BLaER1 (cell line): ENCODE measurements at regions not wholly inside any gene's neighbourhood (a gene's known extent, or its start where the extent isn't known, plus 50 kb on each side); places are given as distances from the start of the nearest gene placed in this dataset.
"Not testable (repeated sequence)": the region's sequence is repeated elsewhere in the genome, so short reads cannot be mapped to it uniquely, and the experiment has no call there.

Experiments
- H3K27ac ChIP-seq: shearing (Covaris generic); formaldehyde crosslinking; 2 replicates; pipeline ENCODE4 v1.8.1; 2022
- H3K27me3 ChIP-seq: shearing (Covaris generic); formaldehyde crosslinking; 2 replicates; pipeline ENCODE4 v1.8.1; 2022
- H3K36me3 ChIP-seq: shearing (Covaris generic); formaldehyde crosslinking; 2 replicates; pipeline ENCODE4 v1.8.1; 2022
- H3K4me1 ChIP-seq: shearing (Covaris generic); formaldehyde crosslinking; 2 replicates; pipeline ENCODE4 v1.8.1; 2022
- H3K4me2 ChIP-seq: shearing (Covaris generic); formaldehyde crosslinking; 2 replicates; pipeline ENCODE4 v1.8.1; 2022
- H3K4me3 ChIP-seq: shearing (Covaris generic); formaldehyde crosslinking; 2 replicates; pipeline ENCODE4 v1.8.1; 2022
- H3K9ac ChIP-seq: shearing (Covaris generic); formaldehyde crosslinking; 2 replicates; pipeline ENCODE4 v1.8.1; 2022
- H3K9me3 ChIP-seq: shearing (Covaris generic); formaldehyde crosslinking; 2 replicates; pipeline ENCODE4 v1.8.1; 2022
- H4K20me1 ChIP-seq: shearing (Covaris generic); formaldehyde crosslinking; 2 replicates; pipeline ENCODE4 v1.8.1; 2022
- Cebpa-rat ChIP-seq: shearing (Covaris generic); IDR thresholded peaks from 2 replicates; pipeline ENCODE4 v1.8.1; 2022

- H4K20me1 ChIP-seq = no peaks in the 10 kb centered on the region
- no peak overlapping the region for H3K27ac ChIP-seq
- H3K9ac ChIP-seq = no peak overlapping the region
- H3K9me3 ChIP-seq = no peaks in the 10 kb centered on the region
- H3K4me3 ChIP-seq = no peak overlapping the region
- no peak for TF ChIP-seq Cebpa-rat
- H3K4me1 ChIP-seq = peaks cover 30% of the 10 kb centered on the region
- H3K27me3 ChIP-seq = no peaks in the 10 kb centered on the region
- no peaks in the 10 kb centered on the region for H3K36me3 ChIP-seq
- H3K4me2 ChIP-seq = no peak overlapping the region
These were observed 50.2 kb upstream of the TP53I11 start for GRCh38 chr11:45000918-45001317.

DNA sequence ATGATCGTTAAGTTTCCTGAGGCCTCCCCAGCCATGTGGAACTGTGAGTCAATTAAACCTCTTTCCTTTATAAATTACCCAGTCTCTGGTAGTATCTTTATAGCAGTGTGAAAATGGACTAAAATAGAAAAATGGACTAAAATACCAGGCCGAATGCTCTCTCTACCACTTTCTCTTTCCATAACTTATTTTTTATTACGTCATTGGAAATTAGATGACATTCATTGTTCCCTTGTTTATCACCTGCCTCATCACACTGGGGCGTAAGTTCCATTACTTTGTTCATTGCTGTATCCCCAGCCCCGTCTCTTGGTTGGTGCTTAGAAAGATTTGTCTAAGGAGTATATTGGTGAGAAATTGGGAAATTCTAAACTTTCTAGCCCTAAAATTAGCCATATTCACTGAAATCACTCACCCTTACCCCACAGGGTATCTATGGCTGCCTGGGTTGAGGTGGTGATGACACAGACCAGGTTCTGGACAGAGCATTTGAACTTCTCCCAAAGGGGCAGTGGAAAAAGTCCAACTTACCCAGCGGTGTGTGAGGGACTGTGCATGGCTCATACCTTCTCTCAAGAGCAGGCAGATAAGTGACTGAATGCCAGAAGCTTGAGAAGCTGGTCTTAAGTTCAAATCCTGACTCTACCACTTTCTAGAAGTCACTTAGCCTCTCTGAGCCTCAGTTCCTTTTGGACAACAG lies 50.9 kb upstream of the TP53I11 start:
- no peak for TF ChIP-seq Cebpa-rat
- H3K9ac ChIP-seq = no peak overlapping the region
- no peaks in the 10 kb centered on the region for H3K27me3 ChIP-seq
- no peaks in the 10 kb centered on the region for H3K36me3 ChIP-seq
- H3K9me3 ChIP-seq = no peaks in the 10 kb centered on the region
- H4K20me1 ChIP-seq = no peaks in the 10 kb centered on the region
- H3K4me1 ChIP-seq = peaks cover 30% of the 10 kb centered on the region
- H3K27ac ChIP-seq = no peak overlapping the region
- H3K4me2 ChIP-seq = no peak overlapping the region
- no peak overlapping the region for H3K4me3 ChIP-seq

- no peaks in the 10 kb centered on the region for H3K9me3 ChIP-seq
- no peaks in the 10 kb centered on the region for H3K36me3 ChIP-seq
- TF ChIP-seq Cebpa-rat = no peak
- no peak overlapping the region for H3K4me2 ChIP-seq
- H3K27me3 ChIP-seq = no peaks in the 10 kb centered on the region
- H3K27ac ChIP-seq = no peak overlapping the region
- H4K20me1 ChIP-seq = no peaks in the 10 kb centered on the region
- no peak overlapping the region for H3K4me3 ChIP-seq
- H3K4me1 ChIP-seq = 0 out of 2 replicates have a peak, but pooled peaks cover 5% of the 10 kb centered on the region
- no peak overlapping the region for H3K9ac ChIP-seq
These were observed 54.4 kb upstream of the TP53I11 start for GRCh38 chr11:45005106-45005505.

DNA sequence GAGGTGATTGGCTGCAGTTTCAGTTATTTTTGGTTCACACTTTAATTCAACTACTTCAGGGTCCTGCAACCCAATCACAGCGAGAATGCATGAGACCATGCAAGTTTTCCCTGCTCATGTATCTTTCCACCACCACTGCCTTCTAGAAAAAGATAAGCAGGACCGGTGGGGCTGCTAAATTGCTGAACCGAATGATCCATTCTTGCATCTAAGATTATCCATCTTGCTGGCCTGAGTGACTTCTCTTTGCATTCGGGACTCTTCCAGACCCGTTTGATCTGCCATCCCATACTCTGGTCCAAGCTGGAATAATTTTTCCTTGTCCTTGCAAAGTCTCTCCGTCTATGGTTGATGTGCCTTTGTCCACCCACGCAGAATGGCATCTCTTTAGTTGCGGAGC lies 56.3 kb upstream of the TP53I11 start:
- Histone ChIP-seq H3K9ac (no peak overlapping the region), H3K4me2 (no peak overlapping the region), H3K4me3 (no peak overlapping the region), H3K9me3 (peaks cover 12% of the 10 kb centered on the region; the same call in 1 of the 2 replicates), H3K27ac (no peak overlapping the region), H3K27me3 (no peaks in the 10 kb centered on the region), H4K20me1 (no peaks in the 10 kb centered on the region), H3K36me3 (no peaks in the 10 kb centered on the region), H3K4me1 (0 out of 2 replicates have a peak, but pooled peaks cover 5% of the 10 kb centered on the region)
- no peak for TF ChIP-seq Cebpa-rat

DNA sequence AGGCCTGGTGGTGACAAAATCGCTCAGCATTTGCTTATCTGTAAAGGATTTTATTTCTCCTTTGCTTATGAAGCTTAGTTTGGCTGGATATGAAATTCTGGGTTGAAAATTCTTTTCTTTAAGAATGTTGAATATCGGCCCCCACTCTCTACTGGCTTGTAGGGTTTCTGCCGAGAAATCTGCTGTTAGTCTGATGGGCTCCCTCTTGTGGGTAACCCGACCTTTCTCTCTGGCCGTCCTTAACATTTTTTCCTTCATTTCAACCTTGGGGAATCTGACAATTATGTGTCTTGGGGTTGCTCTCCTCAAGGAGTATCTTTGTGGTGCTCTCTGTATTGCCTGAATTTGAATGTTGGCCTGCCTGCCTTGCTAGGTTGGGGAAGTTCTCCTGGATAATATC lies 65.3 kb upstream of the TP53I11 start:
- peaks cover 25% of the 10 kb centered on the region for H3K9me3 ChIP-seq
- not testable (repeated sequence) for H3K36me3 ChIP-seq, H3K4me3 ChIP-seq, H3K27me3 ChIP-seq, H3K9ac ChIP-seq, H4K20me1 ChIP-seq, H3K27ac ChIP-seq
- H3K4me2 ChIP-seq = peak overlapping the region; percentile 17; the same call in 1 of the 2 replicates
- H3K4me1 ChIP-seq = peaks cover 44% of the 10 kb centered on the region

DNA sequence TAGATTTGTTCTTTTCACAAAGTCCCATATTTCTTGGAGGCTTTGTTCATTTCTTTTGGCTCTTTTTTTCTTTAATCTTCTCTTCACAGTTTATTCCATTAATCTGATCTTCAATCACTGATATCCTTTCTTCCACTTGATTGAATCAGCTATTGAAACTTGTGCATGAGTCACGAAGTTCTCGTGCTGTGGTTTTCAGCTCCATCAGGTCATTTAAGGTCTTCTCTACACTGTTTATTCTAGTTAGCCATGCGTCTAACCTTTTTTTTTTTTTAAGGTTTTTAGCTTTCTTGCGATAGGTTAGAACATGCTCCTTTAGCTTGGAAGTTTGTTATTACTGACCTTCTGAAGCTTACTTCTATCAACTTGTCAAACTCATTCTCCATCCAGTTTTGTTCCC lies 65.8 kb upstream of the TP53I11 start:
- not testable (repeated sequence) for H3K27me3 ChIP-seq, H3K9ac ChIP-seq, H3K4me3 ChIP-seq, H4K20me1 ChIP-seq, H3K27ac ChIP-seq, H3K36me3 ChIP-seq
- H3K4me1 ChIP-seq = peaks cover 48% of the 10 kb centered on the region
- H3K9me3 ChIP-seq = peaks cover 21% of the 10 kb centered on the region
- peak overlapping the region; percentile 17; the same call in 1 of the 2 replicates for H3K4me2 ChIP-seq

DNA sequence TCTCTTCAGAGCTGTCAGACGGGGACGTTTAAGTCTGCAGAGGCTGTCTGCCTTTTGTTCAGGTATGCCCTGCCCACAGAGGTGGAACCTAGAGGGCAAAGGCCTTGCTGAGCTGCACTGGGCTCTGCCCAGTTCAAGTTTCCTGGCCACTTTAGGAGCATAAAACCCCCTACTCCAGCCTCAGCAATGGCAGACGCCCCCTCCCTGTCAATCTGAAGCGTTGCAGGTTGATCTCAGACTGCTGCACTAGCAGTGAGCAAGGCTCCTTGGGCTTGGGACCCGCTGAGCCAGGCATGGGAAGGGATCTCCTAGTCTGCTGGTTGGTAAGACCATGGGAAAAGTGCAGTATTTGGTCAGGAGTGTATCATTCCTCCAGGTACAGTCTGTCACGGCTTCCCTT lies 66.6 kb upstream of the TP53I11 start:
- no peak for TF ChIP-seq Cebpa-rat
- no peaks in the 10 kb centered on the region for H3K36me3 ChIP-seq
- H3K4me1 ChIP-seq = peaks cover 57% of the 10 kb centered on the region
- no peak overlapping the region for H3K4me3 ChIP-seq
- no peak overlapping the region for H3K9ac ChIP-seq
- no peaks in the 10 kb centered on the region for H4K20me1 ChIP-seq
- H3K9me3 ChIP-seq = peaks cover 16% of the 10 kb centered on the region
- peak overlapping the region; percentile 17; the same call in 1 of the 2 replicates for H3K4me2 ChIP-seq
- H3K27ac ChIP-seq = no peak overlapping the region; the same call in 1 of the 2 replicates
- no peaks in the 10 kb centered on the region for H3K27me3 ChIP-seq

DNA sequence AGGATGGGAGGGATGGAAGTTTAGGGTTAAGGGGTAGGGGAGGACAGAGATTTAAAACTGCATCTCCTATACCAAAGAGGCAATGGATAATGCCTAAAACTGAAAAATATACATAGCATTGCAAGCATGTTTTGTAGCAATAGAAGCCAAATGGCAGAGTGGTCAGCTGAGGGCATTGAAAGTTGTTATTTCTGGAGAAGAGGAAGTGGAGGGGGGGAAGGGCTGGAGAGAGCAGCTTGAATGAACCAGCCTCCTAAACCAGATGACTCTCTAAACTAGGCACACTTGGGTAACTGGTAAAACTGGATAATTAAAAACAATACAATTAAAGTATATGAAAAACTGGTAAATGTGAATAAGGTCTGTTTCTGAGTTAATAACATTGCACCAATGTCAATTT lies 70.3 kb upstream of the TP53I11 start:
- Histone ChIP-seq H3K4me2 (peak overlapping the region; percentile 80), H3K4me1 (peaks cover 93% of the 10 kb centered on the region), H3K9me3 (no peaks in the 10 kb centered on the region), H3K36me3 (no peaks in the 10 kb centered on the region), H3K27me3 (no peaks in the 10 kb centered on the region), H3K27ac (peak overlapping the region; percentile 72; the same call in 1 of the 2 replicates), H3K9ac (no peak overlapping the region), H4K20me1 (no peaks in the 10 kb centered on the region), H3K4me3 (no peak overlapping the region)
- no peak for TF ChIP-seq Cebpa-rat

GRCh38 chr11:45021692-45022141 lies 71.0 kb upstream of the TP53I11 start:
- no peaks in the 10 kb centered on the region for H3K36me3 ChIP-seq
- H3K4me3 ChIP-seq = no peak overlapping the region
- H4K20me1 ChIP-seq = no peaks in the 10 kb centered on the region
- peak overlapping the region; percentile 72 for H3K27ac ChIP-seq
- H3K9me3 ChIP-seq = no peaks in the 10 kb centered on the region
- H3K4me1 ChIP-seq = peaks cover 93% of the 10 kb centered on the region
- no peak for TF ChIP-seq Cebpa-rat
- peak overlapping the region; percentile 80 for H3K4me2 ChIP-seq
- no peaks in the 10 kb centered on the region for H3K27me3 ChIP-seq
- no peak overlapping the region for H3K9ac ChIP-seq

DNA sequence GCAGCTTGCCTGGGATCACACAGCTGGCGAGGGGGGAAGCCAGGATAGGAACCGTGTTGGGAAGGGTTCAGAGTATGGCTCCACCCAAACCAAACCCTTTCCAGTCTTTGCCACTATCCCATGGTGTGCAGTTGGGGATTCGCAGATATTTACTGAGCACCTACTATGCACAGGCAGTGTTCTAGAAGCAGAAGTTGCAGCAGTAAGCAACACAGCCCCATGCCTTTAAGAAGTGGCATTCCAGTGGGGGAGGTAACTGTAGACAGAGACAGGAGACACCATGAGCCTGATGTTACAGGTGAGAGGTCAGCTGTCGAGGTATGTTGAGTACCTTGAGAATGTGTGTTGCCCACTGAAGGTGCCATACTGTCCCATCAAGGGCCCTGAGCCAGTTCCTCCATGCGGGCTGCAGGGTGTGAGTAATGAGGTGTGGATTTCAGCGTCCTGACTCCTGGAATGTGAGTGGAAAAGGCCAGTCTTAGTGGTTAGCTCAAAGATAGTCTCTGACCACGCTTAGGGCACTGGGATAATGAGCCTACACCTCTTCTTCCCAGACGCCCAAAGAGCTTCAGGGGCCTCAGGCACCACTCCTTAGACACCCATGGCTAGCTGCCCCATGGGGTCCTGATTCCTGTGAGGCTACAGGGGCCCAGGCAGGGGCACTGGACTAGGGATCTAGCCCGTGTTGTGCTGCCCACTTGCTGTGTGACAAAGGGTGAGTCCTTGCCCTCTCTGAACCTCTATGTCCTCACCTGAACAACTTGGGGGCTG lies 71.8 kb upstream of the TP53I11 start:
- TF ChIP-seq Cebpa-rat = no peak
- Histone ChIP-seq H3K4me2 (peak overlapping the region; percentile 80), H3K9me3 (no peaks in the 10 kb centered on the region), H3K9ac (no peak overlapping the region), H4K20me1 (no peaks in the 10 kb centered on the region), H3K4me1 (peaks cover 93% of the 10 kb centered on the region), H3K4me3 (no peak overlapping the region), H3K27ac (peak overlapping the region; percentile 33), H3K36me3 (no peaks in the 10 kb centered on the region), H3K27me3 (no peaks in the 10 kb centered on the region)
